ENCODE measurements at regions not wholly inside any gene's neighbourhood (a gene's known extent, or its start where the extent isn't known, plus 50 kb on each side); places are given as distances from the start of the nearest gene placed in this dataset.

GRCh38 chr5:124000538-124000937 is 488.6 kb downstream of the CSNK1G3 start:
- no peak for FAIRE-seq
- POLR2A ChIA-PET = no interaction called here

More at GRCh38 chr5:124000538-124000937, 488.6 kb downstream of the CSNK1G3 start:
- Histone ChIP-seq H3K9ac (ENCODE audit: insufficient read depth, low read depth, low read length) (no peak overlapping the region), H3K27me3 (ENCODE audit: control insufficient read depth in 1 of 2, insufficient read depth in 2 of 2, low read length in 2 of 2) (no peaks in the 10 kb centered on the region), H3K4me1 (ENCODE audit: insufficient read depth, low read length) (no peaks in the 10 kb centered on the region), H3K4me2 (ENCODE audit: low read depth, low read length) (no peak overlapping the region), H4K20me1 (ENCODE audit: insufficient read depth, low read length) (no peaks in the 10 kb centered on the region), H3K9me3 (ENCODE audit: low read length) (peaks cover 31% of the 10 kb centered on the region), H3K27ac (ENCODE audit: extremely low read length, insufficient read depth, low read length) (no peak overlapping the region), H2AFZ (ENCODE audit: low read length) (no peak overlapping the region), H3K4me3 (replicated peaks in 1 of 3; ENCODE audit: insufficient read depth in 1 of 3, low read depth in 2 of 3, low read length in 3 of 3) (no peak overlapping the region), H3K36me3 (replicated peaks in 1 of 2; ENCODE audit: control insufficient read depth in 1 of 2, insufficient read depth in 2 of 2, low read length in 2 of 2) (no peaks in the 10 kb centered on the region), H3K79me2 (ENCODE audit: insufficient read depth, low read length) (no peaks in the 10 kb centered on the region)
- ATAC-seq (no peak), DNase-seq (ENCODE audit: low spot score) (no peak)
- TF ChIP-seq ZNF614 (CRISPR knock-in tag; IDR thresholded peaks at IDR 0.05; ENCODE audit: borderline replicate concordance) (no peak), TBX2 (CRISPR knock-in tag; IDR thresholded peaks at IDR 0.05; ENCODE audit: borderline replicate concordance) (no peak), ZNF232 (CRISPR knock-in tag; IDR thresholded peaks at IDR 0.05; ENCODE audit: borderline replicate concordance) (no peak), ZNF605 (CRISPR knock-in tag; IDR thresholded peaks at IDR 0.05) (no peak), CBX1 (IDR thresholded peaks at IDR 0.05; ENCODE audit: low read depth) (no peak), ZNF770 (CRISPR knock-in tag; IDR thresholded peaks at IDR 0.05) (no peak), CREBL2 (CRISPR knock-in tag; IDR thresholded peaks at IDR 0.05; ENCODE audit: borderline replicate concordance) (no peak), ZNF598 (CRISPR knock-in tag; IDR thresholded peaks at IDR 0.05; ENCODE audit: borderline replicate concordance) (no peak), NCOA1 (CRISPR knock-in tag; IDR thresholded peaks at IDR 0.05) (no peak), ELK4 (CRISPR knock-in tag; IDR thresholded peaks at IDR 0.05; ENCODE audit: borderline replicate concordance) (no peak)
- intact Hi-C loops (cut with micrococcal nuclease; ENCODE audit: unreplicated experiment) = no loop called here
- WGBS (ENCODE audit: low lambda C conversion rate) = 12% methylated on average over 2 of the region's 2 CpGs
- in situ Hi-C loops (cut with HindIII; ENCODE audit: extremely low pct_ligation_motif_present, low pct_unique_long_range_greater_than_20kb) = no loop called here
- no TSS peak for BruUV-seq (replicated peaks)
- CTCF ChIA-PET (ENCODE audit: low intra/inter-chr PET ratio, low total read pairs) = no interaction called here
